Iris pigment epithelial cell (primary cell): ENCODE measurements at regions not wholly inside any gene's neighbourhood (a gene's known extent, or its start where the extent isn't known, plus 50 kb on each side); places are given as distances from the start of the nearest gene placed in this dataset.
"Not testable (repeated sequence)": the region's sequence is repeated elsewhere in the genome, so short reads cannot be mapped to it uniquely, and the experiment has no call there.

Source experiments
- DNase-seq: peaks from one replicate; pipeline ENCODE4 v3.0.0-alpha.2; 2011; ENCODE audit warnings: low read depth

DNA sequence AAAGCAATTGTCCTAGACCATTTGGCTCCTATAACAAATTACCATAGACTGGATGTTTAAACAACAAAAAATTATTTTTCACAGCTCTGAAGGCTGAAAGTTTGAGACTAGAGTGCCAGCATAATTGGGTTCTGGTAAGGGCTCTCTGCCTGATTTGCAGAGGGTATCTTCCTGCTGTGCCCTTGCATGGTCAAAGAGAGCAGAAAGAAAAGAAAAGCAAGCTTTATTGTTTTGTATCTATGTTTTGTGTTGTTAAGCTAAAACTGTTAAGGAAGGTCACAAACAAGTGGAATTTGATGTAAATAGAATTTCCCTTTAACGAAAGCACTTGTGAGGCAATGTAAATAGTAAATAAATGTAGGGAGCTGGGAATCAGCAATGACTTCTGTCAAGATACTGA, 1031.0 kb upstream of the ATXN7L3B start:
- no peak for DNase-seq

DNA sequence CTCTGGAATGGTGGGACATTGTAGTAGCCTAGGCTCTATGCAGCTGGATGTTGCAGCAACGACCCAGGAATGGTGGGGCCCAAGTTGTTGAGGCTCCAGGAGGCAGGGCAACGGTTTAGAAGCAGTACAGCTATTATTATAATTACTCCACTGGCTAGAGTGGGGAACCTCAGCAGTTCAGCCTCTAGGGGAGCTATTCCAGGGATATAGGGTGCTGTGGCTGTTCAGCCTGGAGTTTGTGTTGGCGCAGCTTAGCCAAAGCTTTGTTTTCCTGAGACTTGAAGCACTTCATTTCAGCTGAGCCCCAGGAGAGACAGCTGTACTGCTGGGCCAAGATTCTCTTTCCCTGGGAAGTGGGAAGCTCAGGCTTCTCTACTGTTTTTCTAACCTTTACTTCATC, 1023.0 kb upstream of the ATXN7L3B start:
- no peak for DNase-seq

DNA sequence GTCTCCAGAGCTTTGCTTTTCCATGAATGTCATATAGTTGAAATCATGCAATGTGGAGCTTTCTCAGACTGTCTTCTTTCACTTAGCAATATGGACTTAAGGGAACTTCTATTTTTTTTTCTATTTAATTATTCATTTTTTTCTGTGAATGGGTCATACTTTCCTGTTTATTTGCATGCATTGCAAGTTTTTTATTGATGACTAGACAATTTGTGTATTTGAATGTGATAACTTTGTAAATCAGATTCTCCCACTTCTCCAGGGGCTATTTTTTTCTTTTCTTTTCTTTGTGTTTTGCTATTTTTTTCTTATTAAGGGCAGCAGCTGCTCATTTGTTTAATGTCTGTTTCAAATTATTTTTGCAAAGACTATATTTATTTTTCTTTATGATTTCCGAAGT, 1019.8 kb upstream of the ATXN7L3B start:
- no peak for DNase-seq

DNA sequence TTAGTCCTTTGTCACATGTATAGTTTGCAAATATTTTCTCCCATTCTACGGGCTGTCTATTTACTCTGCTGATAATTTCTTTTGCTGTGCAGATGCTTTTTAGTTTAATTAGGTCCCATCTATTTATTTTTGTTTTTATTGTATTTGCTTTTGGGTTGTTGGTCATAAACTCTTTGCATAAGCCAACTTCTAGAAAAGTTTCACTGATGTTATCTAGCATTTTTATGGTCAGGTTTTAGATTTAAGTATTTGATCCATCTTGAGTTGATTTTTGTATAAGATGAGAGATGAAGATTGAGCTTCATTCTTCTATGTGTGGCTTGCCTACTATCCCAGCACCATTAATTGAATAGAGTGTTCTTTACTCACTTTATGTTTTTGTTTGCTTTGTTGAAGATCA, 1008.4 kb upstream of the ATXN7L3B start:
- no peak for DNase-seq

DNA sequence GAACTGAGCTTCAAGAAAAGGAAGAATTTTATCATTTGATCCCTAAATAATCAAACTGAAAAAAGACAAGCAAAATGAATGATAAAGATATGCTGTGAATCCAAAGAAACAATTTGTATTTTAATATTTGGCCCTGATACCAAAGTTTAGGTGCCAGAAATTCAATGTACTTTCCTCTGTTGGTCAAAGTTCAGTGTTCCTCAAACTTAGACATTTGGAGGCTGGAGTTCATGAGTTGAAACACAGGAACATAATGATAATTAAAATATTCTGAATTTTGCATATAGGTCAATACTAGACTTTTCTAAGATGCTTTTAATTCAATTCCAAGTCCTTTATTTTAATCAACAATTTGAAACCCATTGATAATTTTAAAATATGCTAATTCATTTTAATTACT, 1007.7 kb upstream of the ATXN7L3B start:
- DNase-seq = no peak

DNA sequence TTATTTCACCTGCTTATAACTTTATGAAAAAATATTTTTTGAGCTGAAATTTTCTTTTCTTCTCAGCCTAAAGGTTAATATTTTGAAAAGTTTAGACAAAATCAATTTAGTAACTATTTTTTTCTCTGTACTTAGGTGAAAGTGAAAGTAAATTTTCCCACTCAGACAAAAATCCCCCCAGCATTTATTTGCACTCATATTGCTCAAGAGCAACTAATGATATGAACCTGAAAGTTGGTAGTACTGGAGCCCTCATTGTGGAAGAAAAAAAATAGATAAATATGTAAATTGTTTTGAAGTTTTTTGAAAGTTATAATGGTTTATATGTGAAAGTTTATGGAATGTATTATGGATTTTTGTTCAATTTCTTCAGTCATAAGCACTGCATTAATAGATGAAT, 1005.9 kb upstream of the ATXN7L3B start:
- DNase-seq = peak; percentile 3

DNA sequence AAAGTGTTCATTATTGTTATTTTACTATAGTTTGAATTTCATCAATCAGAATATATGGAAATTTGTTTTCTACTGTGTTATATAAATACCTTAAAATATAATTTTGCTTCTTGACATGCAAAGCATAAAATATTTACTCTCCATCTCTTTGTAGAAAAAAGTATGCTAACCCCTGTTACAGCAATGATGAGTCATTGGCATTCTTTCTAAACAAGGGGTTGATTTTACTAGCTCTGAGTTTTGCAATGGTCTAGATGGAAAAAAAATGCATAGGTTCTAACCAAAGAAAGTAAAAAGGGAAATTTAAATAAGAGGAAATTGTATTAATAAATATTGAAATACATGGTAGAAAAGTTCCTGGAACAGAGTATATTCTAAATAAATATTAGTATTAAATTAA, 990.2 kb upstream of the ATXN7L3B start:
- peak; percentile 5 for DNase-seq

DNA sequence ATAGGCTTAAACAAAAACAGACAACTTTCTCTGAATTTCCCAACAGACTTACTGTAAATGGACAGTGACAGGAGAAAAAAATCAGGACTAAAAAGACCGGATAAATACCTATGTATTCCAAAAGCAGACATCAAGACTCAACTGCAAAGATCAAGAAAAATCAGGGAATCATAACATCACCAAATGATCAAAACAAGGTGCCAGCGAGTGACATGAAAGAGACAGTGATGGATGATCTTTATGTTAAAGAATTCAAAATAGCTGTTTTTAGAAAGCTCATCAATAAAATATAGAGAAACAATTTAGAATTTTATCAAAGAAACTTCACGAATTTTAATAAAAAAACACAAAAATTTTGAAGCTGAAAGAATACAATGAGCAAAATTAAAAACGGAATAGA, 952.5 kb upstream of the ATXN7L3B start:
- DNase-seq = no peak

DNA sequence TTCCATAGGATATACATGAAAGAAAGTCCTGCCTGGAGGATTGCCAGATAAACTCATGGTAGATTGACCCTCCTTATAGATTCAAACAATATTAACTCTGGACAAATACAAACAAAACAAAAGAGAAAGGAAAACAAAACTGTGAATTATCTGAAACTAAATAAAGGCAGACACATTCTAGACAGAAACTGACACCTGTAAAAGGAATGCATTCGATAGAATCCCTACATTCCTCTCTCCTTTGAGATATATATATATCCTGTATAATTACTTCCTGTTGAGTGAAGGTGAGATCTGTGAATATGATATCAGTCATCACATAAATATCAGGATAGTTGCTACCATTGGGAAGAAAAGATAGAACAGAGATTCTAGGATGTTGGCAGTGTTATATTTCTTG, 948.4 kb upstream of the ATXN7L3B start:
- DNase-seq = no peak

DNA sequence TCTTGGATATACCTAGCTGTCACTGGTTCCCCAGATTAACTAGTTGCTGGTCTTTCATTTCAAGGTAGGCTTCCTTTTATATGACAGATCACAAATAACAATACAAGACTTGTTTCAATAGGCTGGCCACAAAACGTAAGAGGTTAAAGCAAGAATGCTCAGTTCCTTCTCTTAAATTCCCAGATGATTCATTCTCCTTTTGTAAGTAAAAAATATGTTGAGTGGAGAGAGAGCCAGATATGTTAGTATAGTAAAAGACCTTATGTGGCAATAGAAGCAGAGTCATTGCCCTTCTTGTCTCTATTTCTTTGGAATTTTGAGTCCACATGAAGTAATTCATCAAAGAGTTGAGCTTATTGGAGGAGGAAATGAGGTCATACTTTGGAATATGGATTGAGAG, 939.0 kb upstream of the ATXN7L3B start:
- peak; percentile 4 for DNase-seq

DNA sequence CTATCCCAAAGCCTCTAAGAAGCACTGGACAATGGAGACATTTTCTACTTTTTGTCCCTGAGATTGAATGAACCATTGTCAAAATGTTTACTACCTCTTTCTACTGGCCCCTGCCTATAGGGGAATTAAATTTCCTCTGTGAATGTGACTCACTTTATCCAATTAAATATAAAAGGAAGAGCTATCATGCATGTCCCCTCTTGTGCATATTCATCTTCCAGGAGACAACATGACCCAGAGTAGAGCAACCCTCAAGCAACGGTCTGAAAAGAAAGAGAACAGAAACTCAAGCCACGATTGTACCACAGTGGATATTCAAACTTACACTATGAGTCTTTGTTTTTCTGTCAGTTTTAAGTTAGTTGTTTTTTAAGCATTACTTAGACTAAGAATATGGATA, 938.4 kb upstream of the ATXN7L3B start:
- DNase-seq = no peak

DNA sequence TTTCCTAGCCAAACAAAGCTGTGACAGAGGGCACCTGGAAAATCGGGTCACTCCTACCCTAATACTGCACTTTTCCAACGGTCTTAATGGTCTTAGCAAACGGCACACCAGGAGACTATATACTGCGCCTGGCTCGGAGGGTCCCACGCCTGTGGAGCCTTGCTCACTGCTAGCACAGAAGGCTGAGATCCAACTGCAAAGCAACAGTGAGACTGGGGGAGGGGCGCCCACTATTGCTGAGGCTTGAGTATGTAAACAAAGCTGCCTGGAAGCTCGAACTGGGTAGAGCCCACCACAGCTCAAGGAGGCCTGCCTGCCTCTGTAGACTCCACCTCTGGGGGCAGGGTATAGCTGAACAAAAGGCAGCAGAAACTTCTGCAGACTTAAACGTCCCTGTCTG, 931.7 kb upstream of the ATXN7L3B start:
- not testable (repeated sequence) for DNase-seq

DNA sequence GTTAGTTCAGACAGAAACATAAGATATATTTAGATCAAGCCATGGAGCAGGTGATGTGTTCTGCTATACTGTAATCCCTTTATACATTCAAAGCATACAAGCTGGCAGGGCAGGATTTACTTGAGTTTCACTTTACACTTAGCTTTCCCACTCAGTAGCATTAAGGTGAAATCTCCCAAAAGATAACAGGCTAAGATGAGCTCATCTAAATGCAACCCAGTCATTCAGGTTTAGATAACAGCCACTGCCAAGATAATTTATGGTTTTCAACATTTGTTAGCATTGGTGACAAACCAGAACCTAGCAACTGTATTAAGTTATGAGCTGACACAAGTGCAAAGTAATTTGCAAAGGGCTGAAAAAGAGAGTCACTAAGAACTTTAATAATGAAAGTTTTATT, 925.1 kb upstream of the ATXN7L3B start:
- no peak for DNase-seq

DNA sequence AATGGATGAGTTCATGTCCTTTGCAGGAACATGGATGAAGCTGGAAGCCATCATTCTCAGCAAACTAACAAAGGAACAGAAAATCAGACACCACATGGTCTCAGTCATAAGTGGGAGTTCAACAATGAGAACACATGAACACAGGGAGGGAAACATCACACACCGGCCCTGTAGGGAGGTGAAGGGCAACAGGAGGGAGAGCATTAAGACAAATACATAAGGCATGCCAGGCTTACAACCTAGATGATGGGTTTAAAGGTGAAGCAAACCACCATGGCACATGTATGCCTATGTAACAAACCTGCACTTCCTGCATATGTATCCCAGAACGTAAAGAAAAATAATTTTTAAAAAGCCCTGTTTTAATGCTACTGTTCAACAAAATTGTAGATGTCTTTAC, 914.2 kb upstream of the ATXN7L3B start:
- no peak for DNase-seq

DNA sequence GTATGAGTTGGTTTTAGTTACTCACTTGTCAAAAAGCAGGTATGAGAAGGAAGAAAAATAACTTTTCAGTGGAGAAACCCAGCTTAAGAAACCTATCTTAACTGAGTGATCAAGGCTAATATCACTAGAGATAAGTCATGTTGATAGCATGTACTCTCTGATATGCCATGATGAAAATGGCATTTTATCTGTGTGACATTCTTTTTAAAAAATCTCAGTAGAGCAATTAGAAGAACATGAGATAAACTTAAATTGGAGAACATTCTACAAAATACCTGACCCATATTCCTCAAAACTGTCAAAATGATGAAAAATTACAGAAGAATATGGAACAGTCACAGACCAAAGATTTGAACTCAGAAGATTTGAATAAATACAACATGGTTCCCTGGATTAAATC, 912.4 kb upstream of the ATXN7L3B start:
- no peak for DNase-seq

DNA sequence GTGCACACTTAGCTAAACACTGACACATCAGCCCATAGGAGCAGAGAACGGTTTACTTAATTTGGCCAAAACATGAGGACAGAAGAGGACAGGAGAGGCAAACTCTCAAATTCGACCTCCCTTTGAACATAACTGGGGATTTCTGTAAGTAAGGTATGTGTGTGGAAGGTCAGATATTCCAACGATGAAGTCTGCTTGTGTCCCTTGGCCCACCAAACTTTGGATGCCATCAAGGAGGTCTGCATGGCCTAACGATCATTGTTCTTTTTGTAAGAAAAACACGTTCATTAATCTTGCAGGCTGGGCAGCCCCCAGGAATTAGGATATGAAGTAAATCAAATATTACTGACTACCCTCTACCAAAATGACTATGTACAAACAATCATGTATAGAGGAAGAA, 908.5 kb upstream of the ATXN7L3B start:
- no peak for DNase-seq

DNA sequence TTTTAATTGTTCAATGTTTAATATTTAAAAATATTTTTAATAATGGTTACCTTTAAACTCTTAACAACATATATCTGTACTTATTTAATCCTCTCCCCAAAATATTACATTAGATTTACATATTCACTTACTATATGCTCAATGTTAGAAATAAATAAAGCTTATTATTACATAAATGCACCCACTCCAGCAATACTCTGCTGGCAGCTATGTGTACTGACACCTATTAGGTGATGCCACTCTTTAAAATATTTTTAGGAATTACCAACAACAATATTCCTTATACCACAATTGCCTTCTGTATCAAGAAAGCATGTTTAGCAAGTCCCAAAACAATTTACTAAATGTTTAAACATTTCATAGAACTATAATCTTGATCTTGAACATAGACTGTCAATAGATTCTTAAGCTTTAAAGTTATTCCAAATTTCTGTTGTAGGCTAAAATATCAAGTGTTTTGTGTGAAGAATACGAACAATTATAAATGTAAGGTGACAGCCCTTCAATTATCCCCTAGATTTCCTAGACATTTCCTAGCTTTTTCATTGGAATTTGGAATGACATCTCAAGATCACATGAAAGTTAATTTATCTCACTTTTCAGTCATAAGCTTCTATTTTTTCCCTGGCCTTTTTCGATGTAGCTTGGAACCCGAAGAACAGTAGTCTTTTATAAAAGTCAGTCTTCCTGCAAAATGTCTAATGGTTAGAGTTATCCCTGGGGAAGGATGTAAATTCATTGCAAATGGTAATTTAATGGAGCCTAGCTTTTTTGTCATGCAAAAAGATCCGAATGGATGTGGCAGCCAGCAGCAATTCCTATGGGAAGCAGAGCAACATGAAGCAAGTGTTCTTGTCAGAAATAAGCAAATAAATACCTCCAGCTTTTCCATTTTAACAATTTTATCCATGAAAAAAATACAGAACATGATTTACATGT, 907.5 kb upstream of the ATXN7L3B start:
- DNase-seq = no peak

DNA sequence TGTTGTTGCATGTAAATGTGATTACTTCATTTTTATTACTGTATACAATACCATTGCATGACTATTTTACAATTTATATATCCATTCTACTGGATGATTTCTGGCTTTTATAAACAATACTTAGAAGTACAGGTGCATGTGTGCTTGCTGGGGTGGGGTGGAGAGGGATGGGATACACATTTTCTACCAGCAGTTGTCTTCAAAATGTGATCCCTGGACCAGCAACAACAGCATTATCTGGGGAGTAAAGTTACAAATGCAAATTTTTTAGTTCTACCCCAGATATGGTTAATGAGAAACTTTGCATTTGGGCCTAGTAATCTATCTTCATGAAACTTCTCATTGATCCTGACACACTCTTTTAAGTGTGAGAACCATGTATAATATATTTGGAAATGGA, 905.4 kb upstream of the ATXN7L3B start:
- no peak for DNase-seq

DNA sequence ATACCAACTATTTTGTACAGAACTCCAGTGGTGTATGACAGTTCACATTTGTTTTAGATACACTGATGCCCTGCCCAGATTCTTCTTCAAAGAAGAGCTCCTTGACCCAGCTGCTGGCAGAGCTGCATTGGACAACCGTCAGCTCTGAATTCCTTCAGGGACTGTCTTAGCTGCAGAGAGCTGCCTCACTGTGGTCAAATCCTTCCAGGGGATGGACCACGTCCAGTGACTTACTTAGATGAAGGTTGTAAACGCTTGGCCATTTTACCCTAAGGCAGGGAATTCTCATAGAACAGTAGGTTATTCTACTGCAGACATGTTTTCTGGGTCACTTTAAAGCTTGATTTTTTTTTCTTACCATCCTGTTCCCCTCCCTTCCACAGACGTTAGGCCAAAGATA, 905.0 kb upstream of the ATXN7L3B start:
- no peak for DNase-seq

DNA sequence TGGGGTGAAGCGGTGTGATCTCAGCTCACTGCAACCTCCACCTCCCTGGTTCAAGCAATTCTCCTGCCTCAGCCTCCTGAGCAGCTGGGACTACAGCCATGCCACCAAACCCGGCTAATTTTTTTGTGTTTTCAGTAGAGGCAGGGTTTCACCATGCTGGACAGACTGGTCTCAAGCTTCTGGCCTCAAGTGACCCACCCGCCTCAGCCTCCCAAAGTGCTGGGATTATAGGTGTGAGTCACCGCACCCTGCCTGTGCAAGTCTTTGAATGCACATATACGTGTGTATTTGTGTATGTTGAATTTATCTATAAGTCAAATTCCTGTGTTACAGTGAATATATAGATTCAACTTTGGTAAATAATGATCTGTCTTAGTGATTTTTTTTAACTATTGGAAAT, 898.2 kb upstream of the ATXN7L3B start:
- not testable (repeated sequence) for DNase-seq

DNA sequence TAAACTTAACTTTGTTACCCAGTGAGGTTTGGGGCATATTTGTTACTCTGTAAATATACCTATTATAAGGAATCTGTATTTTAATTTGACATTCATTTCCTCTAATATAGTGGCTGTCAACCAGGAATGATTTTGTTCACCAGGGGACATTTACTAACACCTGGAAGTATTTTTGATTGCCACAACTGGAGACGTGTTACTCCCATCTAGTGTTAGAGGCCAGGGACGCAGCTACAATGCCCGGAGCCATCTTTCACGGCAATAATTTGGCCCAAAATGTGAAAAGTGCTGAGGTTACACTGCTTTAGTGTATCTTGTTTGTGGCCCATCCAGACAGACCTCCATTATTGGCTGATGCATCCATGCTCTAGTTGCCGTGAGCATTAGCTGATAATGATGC, 881.3 kb upstream of the ATXN7L3B start:
- no peak for DNase-seq

DNA sequence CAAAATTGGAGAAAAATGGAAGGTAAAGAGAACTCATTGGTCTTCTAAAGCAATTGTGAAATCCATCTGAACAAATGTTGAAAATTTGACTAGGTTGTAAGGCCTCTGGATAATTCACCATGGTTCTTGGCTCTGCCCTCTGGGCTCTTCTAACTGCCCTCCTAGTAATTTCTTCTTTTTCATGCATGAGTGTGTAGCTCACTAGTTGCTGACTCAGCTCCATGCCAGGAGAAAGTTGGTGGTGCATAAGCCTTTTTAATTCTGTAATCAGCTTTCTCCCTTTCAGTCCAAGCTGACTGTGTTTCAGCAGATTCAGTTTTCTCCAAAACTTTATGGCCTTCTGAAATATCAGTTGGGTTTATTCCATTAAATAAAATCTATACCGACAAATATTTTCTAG, 877.8 kb upstream of the ATXN7L3B start:
- no peak for DNase-seq

DNA sequence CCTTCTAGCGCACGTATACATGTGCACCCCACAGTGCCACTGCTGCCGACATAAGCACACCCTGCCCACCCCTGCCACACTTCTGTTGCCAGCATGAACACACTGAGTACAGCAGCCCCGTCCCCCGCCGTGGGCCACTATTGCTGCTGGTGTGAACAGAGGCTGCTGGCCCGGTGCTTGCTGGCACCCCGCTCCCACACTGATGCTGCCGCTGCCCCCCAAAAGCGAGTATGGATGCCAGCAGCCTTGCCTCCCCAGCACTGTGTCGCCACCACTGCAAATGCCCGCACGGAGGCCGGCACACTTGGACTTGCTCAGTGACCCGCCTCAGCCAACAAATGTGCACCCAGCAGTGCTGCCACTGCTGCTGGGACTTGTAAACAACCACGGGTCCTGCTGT, 872.4 kb upstream of the ATXN7L3B start:
- no peak for DNase-seq

DNA sequence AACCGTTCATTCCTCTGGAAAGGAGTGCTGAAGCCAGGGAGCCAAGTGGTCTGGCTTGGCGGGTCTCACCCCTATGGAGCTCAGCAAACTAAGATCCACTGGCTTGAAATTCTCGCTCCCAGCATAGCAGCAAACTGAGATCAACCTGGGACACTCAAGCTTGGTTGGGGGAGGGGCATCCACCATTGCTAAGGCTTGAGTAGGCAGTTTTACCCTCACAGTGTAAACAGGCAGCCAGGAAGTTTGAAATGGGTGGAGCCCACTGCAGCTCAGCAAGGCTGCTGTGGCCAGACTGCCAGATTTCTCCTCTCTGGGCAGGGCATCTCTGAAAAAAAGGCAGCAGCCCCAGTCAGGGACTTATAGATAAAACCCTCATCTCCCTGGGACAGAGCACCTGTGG, 866.1 kb upstream of the ATXN7L3B start:
- DNase-seq = peak; percentile 3
